ENCODE measurements at regions not wholly inside any gene's neighbourhood (a gene's known extent, or its start where the extent isn't known, plus 50 kb on each side); places are given as distances from the start of the nearest gene placed in this dataset.
"Not testable (repeated sequence)": the region's sequence is repeated elsewhere in the genome, so short reads cannot be mapped to it uniquely, and the experiment has no call there.

- TF ChIP-seq POLR2A, POLR2AphosphoS5 (IDR thresholded peaks at IDR 0.05): not testable (repeated sequence)
Observed at GRCh38 chr6:56778503-56778902, 135.8 kb upstream of the DST start.
